ENCODE measurements at regions not wholly inside any gene's neighbourhood (a gene's known extent, or its start where the extent isn't known, plus 50 kb on each side); places are given as distances from the start of the nearest gene placed in this dataset.

GRCh38 chr13:86710013-86710412 is 910.8 kb upstream of the SLITRK6 start:
- Histone ChIP-seq H3K9me1 (replicated peaks; ENCODE audit: control insufficient read depth, extremely low read depth, insufficient read depth, low read length) (no peaks in the 10 kb centered on the region), H2AFZ (ENCODE audit: low read depth, low read length) (no peak overlapping the region), H3K27ac (ENCODE audit: insufficient read depth, low read depth, low read length) (no peak overlapping the region), H3K4me1 (ENCODE audit: control insufficient read depth, extremely low read depth, insufficient read depth, low read length) (no peaks in the 10 kb centered on the region), H3K9ac (replicated peaks; ENCODE audit: extremely low read depth, insufficient read depth, low read length) (no peak overlapping the region), H4K20me1 (replicated peaks; ENCODE audit: control insufficient read depth, extremely low read depth, insufficient read depth, low read length) (no peaks in the 10 kb centered on the region), H3K27me3 (ENCODE audit: control insufficient read depth in 2 of 2, insufficient read depth in 2 of 2, low read length in 2 of 2) (no peaks in the 10 kb centered on the region), H3K4me2 (ENCODE audit: insufficient read depth, low read length) (no peak overlapping the region), H3K4me3 (replicated peaks in 1 of 3; ENCODE audit: insufficient read depth in 1 of 3, low read depth in 1 of 3, low read length in 3 of 3) (no peak overlapping the region), H3K9me3 (replicated peaks; ENCODE audit: control insufficient read depth, insufficient read depth, low read length) (no peaks in the 10 kb centered on the region), H3K36me3 (ENCODE audit: control insufficient read depth in 2 of 2, extremely low read depth in 1 of 2, insufficient read depth in 2 of 2, low read length in 2 of 2) (no peaks in the 10 kb centered on the region), H3K79me2 (ENCODE audit: control insufficient read depth, insufficient read depth, low read length) (no peaks in the 10 kb centered on the region)
- CTCF ChIA-PET: no interaction called here
- intact Hi-C loops (cut with micrococcal nuclease): no loop called here
- no peak for TF ChIP-seq POLR2A (IDR thresholded peaks at IDR 0.05; ENCODE audit: low read depth, low read length)
- no peak for TF ChIP-seq MAX (IDR thresholded peaks at IDR 0.05; ENCODE audit: insufficient read depth, insufficient read length)
- TF ChIP-seq POLR2AphosphoS5 (IDR thresholded peaks at IDR 0.05; ENCODE audit: insufficient read depth, low read depth, low read length): no peak
- no peak for TF ChIP-seq FOS (IDR thresholded peaks at IDR 0.05; ENCODE audit: borderline replicate concordance, insufficient read depth, low read length)
- TF ChIP-seq JUN (IDR thresholded peaks at IDR 0.05; ENCODE audit: borderline replicate concordance, insufficient read depth, insufficient read length, low read depth): no peak
- TF ChIP-seq EZH2 (IDR thresholded peaks at IDR 0.05; ENCODE audit: borderline replicate concordance, low read depth, low read length, severe bottlenecking): no peak
- no peak for TF ChIP-seq MYC (IDR thresholded peaks at IDR 0.05; ENCODE audit: low read depth, low read length)
- TF ChIP-seq CTCF (IDR thresholded peaks at IDR 0.05; ENCODE audit: extremely low read depth in 1 of 2, insufficient read depth in 1 of 2, low read depth in 1 of 2, low read length in 2 of 2): no peak
- TF ChIP-seq GATA2 (IDR thresholded peaks at IDR 0.05; ENCODE audit: insufficient read depth, insufficient read length, low read depth, low read length): no peak
- POLR2A ChIA-PET: no interaction called here
- dilution Hi-C loops (cut with MboI; ENCODE audit: extremely low pct_ligation_motif_present, low sequenced_read_pairs): no loop called here
- BruUV-seq (replicated peaks): no TSS peak
- no peak for FAIRE-seq
- no peak for DNase-seq (ENCODE audit: low read depth, low spot score)
